Activated naive CD8-positive, alpha-beta T cell treated with anti-CD3 and anti-CD28 coated beads, Interleukin-2, amount 10 ng/mL, durations not matched to agents 7 days and 5 days (primary cell): ENCODE measurements at regions not wholly inside any gene's neighbourhood (a gene's known extent, or its start where the extent isn't known, plus 50 kb on each side); places are given as distances from the start of the nearest gene placed in this dataset.
"Not testable (repeated sequence)": the region's sequence is repeated elsewhere in the genome, so short reads cannot be mapped to it uniquely, and the experiment has no call there.

Experiments used
- ATAC-seq: fragments of 150-1000 bp; cut with Tn5 transposase; one replicate; pipeline ENCODE4 v1.10.0; 2021; ENCODE audit warnings: low read depth, moderate library complexity
- POLR2A ChIA-PET: fragments of 350-600 bp; sonication (Branson Sonifier 250); formaldehyde crosslinking; loops from one replicate; lab custom pipeline; 2021; ENCODE audit warnings: antibody characterized with exemption; lab: Charles Lee
- DNase-seq: peaks from one replicate; pipeline ENCODE4 v3.0.0; 2021
- H3K27ac Mint-ChIP-seq: one replicate; pipeline ENCODE4 v1.8.0; 2022; ENCODE audit warnings: mild to moderate bottlenecking, mixed read lengths
- H3K27me3 Mint-ChIP-seq: one replicate; pipeline ENCODE4 v1.8.0; 2022; ENCODE audit warnings: mild to moderate bottlenecking, moderate library complexity, mixed read lengths
- H3K36me3 Mint-ChIP-seq: one replicate; pipeline ENCODE4 v1.8.0; 2021; ENCODE audit warnings: mild to moderate bottlenecking, mixed read lengths
- H3K4me1 Mint-ChIP-seq: one replicate; pipeline ENCODE4 v1.8.0; 2021; ENCODE audit warnings: mixed read lengths
- H3K4me3 Mint-ChIP-seq: one replicate; pipeline ENCODE4 v1.8.0; 2022; ENCODE audit warnings: mild to moderate bottlenecking, moderate library complexity, mixed read lengths
- H3K9me3 Mint-ChIP-seq: one replicate; pipeline ENCODE4 v1.8.0; 2021; ENCODE audit warnings: mixed read lengths

GRCh38 chr15:93341164-93341563 is 252.2 kb upstream of the RGMA start:
- Mint-ChIP-seq H3K4me3 (no peak overlapping the region), H3K4me1 (no peaks in the 10 kb centered on the region), H3K27me3 (no peaks in the 10 kb centered on the region), H3K36me3 (no peaks in the 10 kb centered on the region), H3K9me3 (no peaks in the 10 kb centered on the region), H3K27ac (no peak overlapping the region)
- DNase-seq (no peak), ATAC-seq (no peak)
- POLR2A ChIA-PET = interaction anchor here (0.6 kb wide), 1 partner anchor 9 kb away, joined by 4 read pairs; no protein-coding TSS in a partner anchor

- H3K36me3 Mint-ChIP-seq = no peaks in the 10 kb centered on the region
- H3K27ac Mint-ChIP-seq = no peak overlapping the region
- H3K27me3 Mint-ChIP-seq = peaks cover 3% of the 10 kb centered on the region
- H3K4me3 Mint-ChIP-seq = no peak overlapping the region
- DNase-seq = no peak
- H3K4me1 Mint-ChIP-seq = no peaks in the 10 kb centered on the region
- no peak for ATAC-seq
- no peaks in the 10 kb centered on the region for H3K9me3 Mint-ChIP-seq
- POLR2A ChIA-PET = no interaction called here
Measured at GRCh38 chr15:93340406-93340805, 251.4 kb upstream of the RGMA start.

- DNase-seq (no peak), ATAC-seq (no peak)
- Mint-ChIP-seq H3K9me3 (no peaks in the 10 kb centered on the region), H3K4me3 (no peak overlapping the region), H3K27ac (no peak overlapping the region), H3K36me3 (no peaks in the 10 kb centered on the region), H3K4me1 (no peaks in the 10 kb centered on the region), H3K27me3 (peaks cover 41% of the 10 kb centered on the region)
- POLR2A ChIA-PET = no interaction called here
Measured at GRCh38 chr15:93333796-93334195, 244.8 kb upstream of the RGMA start.

- H3K4me1 Mint-ChIP-seq, ATAC-seq, H3K4me3 Mint-ChIP-seq, H3K36me3 Mint-ChIP-seq, H3K9me3 Mint-ChIP-seq, H3K27ac Mint-ChIP-seq, POLR2A ChIA-PET, DNase-seq: not testable (repeated sequence)
- H3K27me3 Mint-ChIP-seq = peaks cover 41% of the 10 kb centered on the region
Measured at GRCh38 chr15:93333126-93333525, 244.1 kb upstream of the RGMA start.

- no peak overlapping the region for H3K4me3 Mint-ChIP-seq
- no peaks in the 10 kb centered on the region for H3K4me1 Mint-ChIP-seq
- H3K27me3 Mint-ChIP-seq = peaks cover 41% of the 10 kb centered on the region
- no peaks in the 10 kb centered on the region for H3K9me3 Mint-ChIP-seq
- no peaks in the 10 kb centered on the region for H3K36me3 Mint-ChIP-seq
- no peak overlapping the region for H3K27ac Mint-ChIP-seq
- POLR2A ChIA-PET = no interaction called here
- ATAC-seq (no peak), DNase-seq (no peak)
Measured at GRCh38 chr15:93332168-93332553, 243.2 kb upstream of the RGMA start.

- Mint-ChIP-seq H3K9me3 (no peaks in the 10 kb centered on the region), H3K27me3 (peaks cover 41% of the 10 kb centered on the region), H3K4me3 (no peak overlapping the region), H3K4me1 (no peaks in the 10 kb centered on the region), H3K27ac (no peak overlapping the region), H3K36me3 (no peaks in the 10 kb centered on the region)
- POLR2A ChIA-PET = no interaction called here
- ATAC-seq (no peak), DNase-seq (no peak)
Measured at GRCh38 chr15:93331545-93332167, 242.6 kb upstream of the RGMA start.

- Mint-ChIP-seq H3K27ac (no peak overlapping the region), H3K9me3 (no peaks in the 10 kb centered on the region), H3K36me3 (no peaks in the 10 kb centered on the region), H3K4me1 (no peaks in the 10 kb centered on the region), H3K4me3 (no peak overlapping the region), H3K27me3 (peaks cover 41% of the 10 kb centered on the region)
- DNase-seq (no peak), ATAC-seq (no peak)
- POLR2A ChIA-PET = no interaction called here
Measured at GRCh38 chr15:93330912-93331544, 242.0 kb upstream of the RGMA start.

- Mint-ChIP-seq H3K9me3 (no peaks in the 10 kb centered on the region), H3K27ac (no peak overlapping the region), H3K27me3 (peaks cover 13% of the 10 kb centered on the region), H3K4me3 (no peak overlapping the region), H3K36me3 (no peaks in the 10 kb centered on the region), H3K4me1 (no peaks in the 10 kb centered on the region)
- no peak for ATAC-seq
- no peak for DNase-seq
- POLR2A ChIA-PET = no interaction called here
Measured at GRCh38 chr15:93327364-93327763, 238.4 kb upstream of the RGMA start.

GRCh38 chr15:93324186-93324975 is 235.4 kb upstream of the RGMA start:
- Mint-ChIP-seq H3K4me1 (no peaks in the 10 kb centered on the region), H3K27me3 (no peaks in the 10 kb centered on the region)

GRCh38 chr15:93321881-93322282 is 232.9 kb upstream of the RGMA start:
- Mint-ChIP-seq H3K36me3 (no peaks in the 10 kb centered on the region), H3K27me3 (no peaks in the 10 kb centered on the region)
- POLR2A ChIA-PET = no interaction called here

More at GRCh38 chr15:93324186-93324975, 235.4 kb upstream of the RGMA start:
- Mint-ChIP-seq H3K27ac (no peak overlapping the region), H3K4me3 (no peak overlapping the region), H3K9me3 (no peaks in the 10 kb centered on the region), H3K36me3 (no peaks in the 10 kb centered on the region)
- POLR2A ChIA-PET = no interaction called here
- DNase-seq = no peak
- no peak for ATAC-seq

GRCh38 chr15:93319121-93319814 is 230.3 kb upstream of the RGMA start:
- Mint-ChIP-seq H3K36me3 (no peaks in the 10 kb centered on the region), H3K4me3 (no peak overlapping the region), H3K4me1 (no peaks in the 10 kb centered on the region), H3K27me3 (no peaks in the 10 kb centered on the region), H3K9me3 (no peaks in the 10 kb centered on the region), H3K27ac (no peak overlapping the region)
- DNase-seq (no peak), ATAC-seq (no peak)
- POLR2A ChIA-PET = no interaction called here

More at GRCh38 chr15:93321881-93322282, 232.9 kb upstream of the RGMA start:
- H3K4me1 Mint-ChIP-seq = no peaks in the 10 kb centered on the region
- no peak overlapping the region for H3K27ac Mint-ChIP-seq
- ATAC-seq (no peak), DNase-seq (no peak)
- no peaks in the 10 kb centered on the region for H3K9me3 Mint-ChIP-seq
- no peak overlapping the region for H3K4me3 Mint-ChIP-seq

- DNase-seq (no peak), ATAC-seq (no peak)
- Mint-ChIP-seq H3K36me3 (no peaks in the 10 kb centered on the region), H3K4me3 (no peak overlapping the region), H3K27ac (no peak overlapping the region), H3K27me3 (no peaks in the 10 kb centered on the region), H3K4me1 (no peaks in the 10 kb centered on the region), H3K9me3 (no peaks in the 10 kb centered on the region)
- POLR2A ChIA-PET = no interaction called here
Measured at GRCh38 chr15:93317772-93318171, 228.8 kb upstream of the RGMA start.

- Mint-ChIP-seq H3K27ac (no peak overlapping the region), H3K27me3 (no peaks in the 10 kb centered on the region), H3K9me3 (no peaks in the 10 kb centered on the region), H3K4me1 (no peaks in the 10 kb centered on the region), H3K4me3 (no peak overlapping the region), H3K36me3 (no peaks in the 10 kb centered on the region)
- DNase-seq (no peak), ATAC-seq (no peak)
- POLR2A ChIA-PET = no interaction called here
Measured at GRCh38 chr15:93314245-93314644, 225.2 kb upstream of the RGMA start.
